ENCODE measurements at regions not wholly inside any gene's neighbourhood (a gene's known extent, or its start where the extent isn't known, plus 50 kb on each side); places are given as distances from the start of the nearest gene placed in this dataset.

DNA sequence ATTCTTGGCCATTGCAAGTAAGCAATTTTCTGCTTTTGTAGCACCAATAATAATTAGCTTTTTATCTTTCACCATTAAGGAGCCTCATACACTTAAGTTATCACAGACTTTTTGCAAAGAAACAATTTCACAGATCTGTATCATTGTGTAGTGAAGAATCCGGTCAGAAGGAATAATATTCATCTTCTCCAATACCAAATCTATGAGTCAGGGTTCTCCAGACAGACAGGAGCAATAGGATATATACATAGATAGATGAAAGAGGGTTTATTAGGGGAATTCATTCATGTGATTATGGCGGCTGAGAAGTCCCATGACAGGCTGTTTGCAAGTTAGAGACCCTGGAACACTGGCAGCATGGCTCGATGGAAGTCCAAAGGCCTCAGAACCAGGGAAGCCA, 82.9 kb upstream of the UBASH3B start:
- CTCF ChIA-PET (ENCODE audit: low intra/inter-chr PET ratio), result no interaction called here
- Histone ChIP-seq H3K9me3 (replicated peaks; ENCODE audit: control insufficient read depth, insufficient read depth, low read depth, low read length) (no peaks in the 10 kb centered on the region), H3K27ac (ENCODE audit: extremely low read depth, low read depth, low read length) (no peak overlapping the region), H3K4me1 (replicated peaks in 1 of 2; ENCODE audit: control insufficient read depth in 2 of 2, insufficient read depth in 2 of 2, low read length in 2 of 2) (no peaks in the 10 kb centered on the region), H2AFZ (ENCODE audit: low read depth, low read length) (no peak overlapping the region), H3K4me2 (ENCODE audit: insufficient read depth, low read length) (no peak overlapping the region), H4K20me1 (replicated peaks; ENCODE audit: control insufficient read depth, insufficient read depth, low read length) (no peaks in the 10 kb centered on the region), H3K9me1 (ENCODE audit: control insufficient read depth, insufficient read depth, low read length) (no peaks in the 10 kb centered on the region), H3K27me3 (ENCODE audit: control insufficient read depth in 2 of 2, insufficient read depth in 2 of 2, low read length in 2 of 2) (no peaks in the 10 kb centered on the region), H3K79me2 (ENCODE audit: control insufficient read depth, insufficient read depth, low read length) (no peaks in the 10 kb centered on the region), H3K4me3 (no peak overlapping the region), H3K36me3 (ENCODE audit: control insufficient read depth, insufficient read depth, low read length) (no peaks in the 10 kb centered on the region), H3K9ac (ENCODE audit: insufficient read depth in 1 of 2, low read depth in 2 of 2, low read length in 2 of 2) (no peak overlapping the region)
- POLR2A ChIA-PET, result no interaction called here
- no peak for ATAC-seq
- BruUV-seq (replicated peaks), result no TSS peak
- DNase-seq (ENCODE audit: extremely low read depth in 1 of 4, low spot score in 3 of 4), result no peak
- FAIRE-seq, result no peak
- intact Hi-C loops (cut with micrococcal nuclease), result no loop called here
- WGBS (ENCODE audit: insufficient coverage, low coverage, missing lambda C conversion rate), result 4% methylated on average over 3 of the region's 3 CpGs
- in situ Hi-C loops (cut with MboI), result no loop called here
- TF ChIP-seq E2F8 (IDR thresholded peaks at IDR 0.05; ENCODE audit: low read depth, partially characterized antibody) (no peak), TAF9B (IDR thresholded peaks at IDR 0.05; ENCODE audit: partially characterized antibody) (no peak), HOXB6 (CRISPR knock-in tag; IDR thresholded peaks at IDR 0.05; ENCODE audit: borderline replicate concordance) (no peak), PTBP1 (IDR thresholded peaks at IDR 0.05; ENCODE audit: low read depth, low read length) (no peak), RNF2 (IDR thresholded peaks at IDR 0.05) (no peak), ETS2 (tag; IDR thresholded peaks at IDR 0.05; ENCODE audit: borderline replicate concordance, poor library complexity, severe bottlenecking) (no peak), ZNF239 (CRISPR knock-in tag; IDR thresholded peaks at IDR 0.05) (no peak), ZNF316 (IDR thresholded peaks at IDR 0.05) (no peak), ELF2 (CRISPR knock-in tag; IDR thresholded peaks at IDR 0.05) (no peak), PHF20 (IDR thresholded peaks at IDR 0.05; ENCODE audit: partially characterized antibody) (no peak), CEBPB (tag; IDR thresholded peaks at IDR 0.05) (no peak)
- TF ChIP-seq, protein P1, sequence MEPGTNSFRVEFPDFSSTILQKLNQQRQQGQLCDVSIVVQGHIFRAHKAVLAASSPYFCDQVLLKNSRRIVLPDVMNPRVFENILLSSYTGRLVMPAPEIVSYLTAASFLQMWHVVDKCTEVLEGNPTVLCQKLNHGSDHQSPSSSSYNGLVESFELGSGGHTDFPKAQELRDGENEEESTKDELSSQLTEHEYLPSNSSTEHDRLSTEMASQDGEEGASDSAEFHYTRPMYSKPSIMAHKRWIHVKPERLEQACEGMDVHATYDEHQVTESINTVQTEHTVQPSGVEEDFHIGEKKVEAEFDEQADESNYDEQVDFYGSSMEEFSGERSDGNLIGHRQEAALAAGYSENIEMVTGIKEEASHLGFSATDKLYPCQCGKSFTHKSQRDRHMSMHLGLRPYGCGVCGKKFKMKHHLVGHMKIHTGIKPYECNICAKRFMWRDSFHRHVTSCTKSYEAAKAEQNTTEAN (CRISPR knock-in tag; IDR thresholded peaks at IDR 0.05), result no peak

Measured in K562 (cell line).